Stromal cell of bone marrow (primary cell): ENCODE measurements at regions not wholly inside any gene's neighbourhood (a gene's known extent, or its start where the extent isn't known, plus 50 kb on each side); places are given as distances from the start of the nearest gene placed in this dataset.
"Not testable (repeated sequence)": the region's sequence is repeated elsewhere in the genome, so short reads cannot be mapped to it uniquely, and the experiment has no call there.

Experiments used
- DNase-seq: peaks from one replicate; pipeline ENCODE4 v3.0.0-alpha.2; 2012; ENCODE audit warnings: low read depth

- DNase-seq = no peak
Measured at GRCh38 chr17:22505660-22506059, 813.3 kb downstream of the KCNJ18 start.

- no peak for DNase-seq
Measured at GRCh38 chr17:22506231-22506630, 813.9 kb downstream of the KCNJ18 start.

- no peak for DNase-seq
Measured at GRCh38 chr17:22506861-22507260, 814.5 kb downstream of the KCNJ18 start.

- DNase-seq = no peak
Measured at GRCh38 chr17:22507823-22508222, 815.5 kb downstream of the KCNJ18 start.

- no peak for DNase-seq
Measured at GRCh38 chr17:22510504-22510903, 818.2 kb downstream of the KCNJ18 start.

- no peak for DNase-seq
Measured at GRCh38 chr17:22511431-22511830, 819.1 kb downstream of the KCNJ18 start.

- no peak for DNase-seq
Measured at GRCh38 chr17:22512057-22512456, 819.7 kb downstream of the KCNJ18 start.

GRCh38 chr17:22512506-22512905, 820.2 kb downstream of the KCNJ18 start:
- DNase-seq = no peak

GRCh38 chr17:22512997-22513538, 820.7 kb downstream of the KCNJ18 start:
- no peak for DNase-seq

- no peak for DNase-seq
Measured at GRCh38 chr17:22514315-22514714, 822.0 kb downstream of the KCNJ18 start.

GRCh38 chr17:22514767-22515320, 822.5 kb downstream of the KCNJ18 start:
- no peak for DNase-seq

GRCh38 chr17:22515599-22515998, 823.3 kb downstream of the KCNJ18 start:
- no peak for DNase-seq

- DNase-seq = no peak
Measured at GRCh38 chr17:22516861-22517636, 824.7 kb downstream of the KCNJ18 start.

GRCh38 chr17:22517716-22518115, 825.4 kb downstream of the KCNJ18 start:
- no peak for DNase-seq

- no peak for DNase-seq
Measured at GRCh38 chr17:22518185-22518584, 825.9 kb downstream of the KCNJ18 start.

- DNase-seq = not testable (repeated sequence)
Measured at GRCh38 chr17:22548873-22549272, 856.5 kb downstream of the KCNJ18 start.

- DNase-seq = not testable (repeated sequence)
Measured at GRCh38 chr17:22551695-22552415, 859.5 kb downstream of the KCNJ18 start.

GRCh38 chr17:22569459-22570143, 877.3 kb downstream of the KCNJ18 start:
- no peak for DNase-seq

- no peak for DNase-seq
Measured at GRCh38 chr17:22570144-22570845, 878.0 kb downstream of the KCNJ18 start.

GRCh38 chr17:22599322-22599721, 907.0 kb downstream of the KCNJ18 start:
- no peak for DNase-seq

- DNase-seq = peak; percentile 2
Measured at GRCh38 chr17:22600644-22601298, 908.4 kb downstream of the KCNJ18 start.
